ENCODE measurements at regions not wholly inside any gene's neighbourhood (a gene's known extent, or its start where the extent isn't known, plus 50 kb on each side); places are given as distances from the start of the nearest gene placed in this dataset.

GRCh38 chr6:125678601-125679000 is 70.8 kb upstream of the HEY2 start:
- ChIA-PET CTCF (no interaction called here), POLR2A (no interaction called here)
- intact Hi-C loops (cut with micrococcal nuclease; ENCODE audit: unreplicated experiment), result no loop called here
- BruUV-seq (replicated peaks), result no TSS peak
- no peak overlapping the region for H3K27ac ChIP-seq (ENCODE audit: low read length)
- TF ChIP-seq REST (IDR thresholded peaks at IDR 0.05; ENCODE audit: insufficient read depth in 1 of 2, low read depth in 2 of 2, low read length in 1 of 2), result no peak
- TF ChIP-seq SIN3A (IDR thresholded peaks at IDR 0.05; ENCODE audit: borderline replicate concordance, insufficient read depth, low read depth, low read length), result no peak
- no peaks in the 10 kb centered on the region for H3K4me1 ChIP-seq (ENCODE audit: control insufficient read depth, insufficient read depth, low read length)
- no peak overlapping the region for H3K4me3 ChIP-seq (ENCODE audit: low read depth in 2 of 2, low read length in 2 of 2)
- no peaks in the 10 kb centered on the region for H3K36me3 ChIP-seq (ENCODE audit: control insufficient read depth, insufficient read depth, low read length)
- 0 out of 2 replicates have a peak, but pooled peaks cover 4% of the 10 kb centered on the region for H3K27me3 ChIP-seq (ENCODE audit: control insufficient read depth, insufficient read depth, low read length)
- in situ Hi-C loops (cut with HindIII; ENCODE audit: low pct_unique_long_range_greater_than_20kb, low sequenced_read_pairs), result no loop called here
- DNase-seq (ENCODE audit: low read depth, low spot score) (no peak), ATAC-seq (no peak)
- no peaks in the 10 kb centered on the region for H3K9me3 ChIP-seq (ENCODE audit: control insufficient read depth, insufficient read depth, low read depth, low read length)

GRCh38 chr6:125679128-125679527 is 70.3 kb upstream of the HEY2 start:
- in situ Hi-C loops (cut with HindIII; ENCODE audit: low pct_unique_long_range_greater_than_20kb, low sequenced_read_pairs), result no loop called here
- intact Hi-C loops (cut with micrococcal nuclease; ENCODE audit: unreplicated experiment), result no loop called here
- H3K27ac ChIP-seq (ENCODE audit: low read length), result no peak overlapping the region
- H3K36me3 ChIP-seq (ENCODE audit: control insufficient read depth, insufficient read depth, low read length), result no peaks in the 10 kb centered on the region
- no peak overlapping the region for H3K4me3 ChIP-seq (ENCODE audit: low read depth in 2 of 2, low read length in 2 of 2)
- no TSS peak for BruUV-seq (replicated peaks)
- H3K4me1 ChIP-seq (ENCODE audit: control insufficient read depth, insufficient read depth, low read length), result no peaks in the 10 kb centered on the region
- 0 out of 2 replicates have a peak, but pooled peaks cover 4% of the 10 kb centered on the region for H3K27me3 ChIP-seq (ENCODE audit: control insufficient read depth, insufficient read depth, low read length)
- no peak for ATAC-seq
- H3K9me3 ChIP-seq (ENCODE audit: control insufficient read depth, insufficient read depth, low read depth, low read length), result no peaks in the 10 kb centered on the region
- DNase-seq (ENCODE audit: low read depth, low spot score), result no peak
- no peak for TF ChIP-seq POLR2AphosphoS5 (IDR thresholded peaks at IDR 0.05; ENCODE audit: low read depth, low read length)
- TF ChIP-seq SIN3A (IDR thresholded peaks at IDR 0.05; ENCODE audit: borderline replicate concordance, insufficient read depth, low read depth, low read length), result no peak
- no peak for TF ChIP-seq CTCF (IDR thresholded peaks at IDR 0.05)
- no peak for TF ChIP-seq REST (IDR thresholded peaks at IDR 0.05; ENCODE audit: insufficient read depth in 1 of 2, low read depth in 2 of 2, low read length in 1 of 2)
- TF ChIP-seq TCF7L2 (IDR thresholded peaks at IDR 0.05; ENCODE audit: low read depth, low read length), result no peak
- ChIA-PET POLR2A (no interaction called here), CTCF (no interaction called here)
